Keratinocyte (primary cell): ENCODE measurements at regions not wholly inside any gene's neighbourhood (a gene's known extent, or its start where the extent isn't known, plus 50 kb on each side); places are given as distances from the start of the nearest gene placed in this dataset.
"Not testable (repeated sequence)": the region's sequence is repeated elsewhere in the genome, so short reads cannot be mapped to it uniquely, and the experiment has no call there.

ENCODE experiments used
- DNase-seq: peaks from one replicate; pipeline ENCODE4 v3.0.0-alpha.2; 2011; ENCODE audit warnings: low read depth, missing footprints, low spot score
- FAIRE-seq: peaks from 2 replicates; lab custom pipeline; 2011; peaks lifted over from hg19 to GRCh38; lab: Jason Lieb, UNC
- H2AFZ ChIP-seq: 2 replicates; pipeline ENCODE4 v1.6.0; 2012; ENCODE audit warnings: low read length, control low read depth, inconsistent platforms; ENCODE audit not compliant: control insufficient read depth
- H3K27ac ChIP-seq: 2 replicates; pipeline ENCODE4 v1.5.1; 2011; ENCODE audit warnings: low read length; ENCODE audit not compliant: control insufficient read depth, insufficient read depth
- H3K27me3 ChIP-seq: 3 replicates; pipeline ENCODE4 v1.6.0; 2011; ENCODE audit warnings: low read length; ENCODE audit not compliant: control insufficient read depth, insufficient read depth; ENCODE audit errors: extremely low read depth
- H3K36me3 ChIP-seq, 2 experiments: 2 replicates in 1 of 2; 3 replicates in 1 of 2; pipeline ENCODE4 v1.5.1; 2011; ENCODE audit warnings: low read length in 2 of 2, mild to moderate bottlenecking in 1 of 2; ENCODE audit not compliant: control insufficient read depth in 2 of 2, insufficient read depth in 2 of 2; ENCODE audit errors: extremely low read depth in 1 of 2
- H3K4me1 ChIP-seq: 3 replicates; pipeline ENCODE4 v1.5.1; 2011; ENCODE audit warnings: low read length; ENCODE audit not compliant: control insufficient read depth, insufficient read depth; ENCODE audit errors: extremely low read depth
- H3K4me2 ChIP-seq: 3 replicates; pipeline ENCODE4 v1.6.0; 2011; ENCODE audit warnings: low read depth, low read length; ENCODE audit not compliant: control insufficient read depth, insufficient read depth; ENCODE audit errors: extremely low read depth
- H3K4me3 ChIP-seq, 3 experiments: fragments of 200-600 bp in 1 of 3; sonication (generic) in 1 of 3; 2 replicates in 2 of 3; 3 replicates in 1 of 3; pipeline ENCODE4 v1.5.1; 2011 to 2016; ENCODE audit warnings: low read length in 3 of 3, mild to moderate bottlenecking in 3 of 3, control low read depth in 2 of 3, inconsistent platforms in 1 of 3, low read depth in 1 of 3, mixed read lengths in 1 of 3, mixed run types in 1 of 3, moderate library complexity in 1 of 3; ENCODE audit not compliant: control insufficient read depth in 2 of 3, insufficient read depth in 2 of 3; ENCODE audit errors: extremely low read depth in 1 of 3
- H3K79me2 ChIP-seq: 2 replicates; pipeline ENCODE4 v1.6.0; 2012; ENCODE audit warnings: low read length; ENCODE audit not compliant: control insufficient read depth, insufficient read depth
- H3K9ac ChIP-seq: 3 replicates; pipeline ENCODE4 v1.6.0; 2011; ENCODE audit warnings: low read length; ENCODE audit not compliant: control insufficient read depth, insufficient read depth; ENCODE audit errors: extremely low read depth
- H3K9me1 ChIP-seq: 3 replicates; pipeline ENCODE4 v1.6.0; 2011; ENCODE audit warnings: low read length; ENCODE audit not compliant: control insufficient read depth, insufficient read depth; ENCODE audit errors: extremely low read depth
- H3K9me3 ChIP-seq: 2 replicates; pipeline ENCODE4 v1.5.1; 2012; ENCODE audit warnings: low read depth, low read length; ENCODE audit not compliant: control insufficient read depth
- H4K20me1 ChIP-seq: 3 replicates; pipeline ENCODE4 v1.6.0; 2011; ENCODE audit warnings: low read length; ENCODE audit not compliant: control insufficient read depth, insufficient read depth; ENCODE audit errors: extremely low read depth
- dilution Hi-C: fragments of 300-500 bp; cut with MboI; formaldehyde crosslinking; loops from one replicate; pipeline ENCODE4 v1.7.0; 2020; ENCODE audit warnings: low sequenced_read_pairs; ENCODE audit not compliant: extremely low pct_ligation_motif_present

- H3K4me3 ChIP-seq, FAIRE-seq, H3K9ac ChIP-seq, H3K27ac ChIP-seq, DNase-seq, dilution Hi-C loops, H3K36me3 ChIP-seq, H3K9me1 ChIP-seq, H3K4me1 ChIP-seq, H3K79me2 ChIP-seq, H3K9me3 ChIP-seq, H2AFZ ChIP-seq, H4K20me1 ChIP-seq, H3K27me3 ChIP-seq, H3K4me2 ChIP-seq: not testable (repeated sequence)
These were observed 382.6 kb upstream of the TGIF2LX start for GRCh38 chrX:89539150-89539549.

- dilution Hi-C loops, H3K9ac ChIP-seq, H3K27me3 ChIP-seq, H2AFZ ChIP-seq, H3K9me3 ChIP-seq, H3K36me3 ChIP-seq, H3K9me1 ChIP-seq, H4K20me1 ChIP-seq, H3K4me2 ChIP-seq, H3K4me3 ChIP-seq, DNase-seq, H3K27ac ChIP-seq, FAIRE-seq, H3K79me2 ChIP-seq, H3K4me1 ChIP-seq: not testable (repeated sequence)
These were observed 364.6 kb upstream of the TGIF2LX start for GRCh38 chrX:89557146-89557545.

- H4K20me1 ChIP-seq, dilution Hi-C loops, H2AFZ ChIP-seq, H3K79me2 ChIP-seq, H3K4me3 ChIP-seq, H3K4me2 ChIP-seq, H3K36me3 ChIP-seq, H3K27me3 ChIP-seq, H3K9me3 ChIP-seq, DNase-seq, H3K9ac ChIP-seq, H3K27ac ChIP-seq, H3K9me1 ChIP-seq, FAIRE-seq, H3K4me1 ChIP-seq: not testable (repeated sequence)
These were observed 359.6 kb upstream of the TGIF2LX start for GRCh38 chrX:89562079-89562478.

GRCh38 chrX:89563107-89563506 lies 358.6 kb upstream of the TGIF2LX start:
- H4K20me1 ChIP-seq, H3K9ac ChIP-seq, H3K9me3 ChIP-seq, H3K9me1 ChIP-seq, H3K27ac ChIP-seq, FAIRE-seq, H3K27me3 ChIP-seq, H3K4me2 ChIP-seq, H3K36me3 ChIP-seq, dilution Hi-C loops, H2AFZ ChIP-seq, H3K4me1 ChIP-seq, H3K79me2 ChIP-seq, DNase-seq, H3K4me3 ChIP-seq: not testable (repeated sequence)

GRCh38 chrX:89567787-89568186 lies 353.9 kb upstream of the TGIF2LX start:
- H3K36me3 ChIP-seq, H3K9ac ChIP-seq, H3K9me1 ChIP-seq, H2AFZ ChIP-seq, H3K9me3 ChIP-seq, FAIRE-seq, H3K4me2 ChIP-seq, dilution Hi-C loops, H3K79me2 ChIP-seq, DNase-seq, H3K4me1 ChIP-seq, H3K4me3 ChIP-seq, H4K20me1 ChIP-seq, H3K27me3 ChIP-seq, H3K27ac ChIP-seq: not testable (repeated sequence)
